PC-3 (cell line): ENCODE measurements at regions not wholly inside any gene's neighbourhood (a gene's known extent, or its start where the extent isn't known, plus 50 kb on each side); places are given as distances from the start of the nearest gene placed in this dataset.

Source experiments
- ATAC-seq: fragments of 200-7000 bp; cut with Tn5 transposase; 2 replicates; pipeline ENCODE4 v1.9.1; 2020; ENCODE audit warnings: mild to moderate bottlenecking, moderate library complexity
- BruUV-seq: library from RNA; stranded (reverse); fragments of 400-500 nt; replicated peaks from 2 replicates; lab custom pipeline; 2021; lab: Mats Ljungman, UMichigan
- CTCF ChIA-PET: fragments of 300-600 bp; sonication (Branson Sonifier 250); formaldehyde crosslinking; loops from one replicate; lab custom pipeline; 2022; ENCODE audit warnings: antibody characterized with exemption; lab: Charles Lee
- POLR2A ChIA-PET: fragments of 300-600 bp; sonication (Branson Sonifier 250); formaldehyde crosslinking; loops from one replicate; lab custom pipeline; 2022; ENCODE audit warnings: antibody characterized with exemption; ENCODE audit not compliant: unreplicated experiment; lab: Charles Lee
- DNase-seq: peaks from one replicate; pipeline ENCODE4 v3.0.0-alpha.2; 2015
- H2AFZ ChIP-seq: fragments of 300-600 bp; sonication (generic); 2 replicates; pipeline ENCODE4 v1.6.0; 2016; ENCODE audit warnings: antibody characterized with exemption, low read length
- H3F3A ChIP-seq: fragments of 300-600 bp; sonication (generic); one replicate; pipeline ENCODE4 v1.6.0; 2017; ENCODE audit warnings: antibody characterized with exemption, low read length, control low read depth, mild to moderate bottlenecking; ENCODE audit not compliant: unreplicated experiment
- H3K27ac ChIP-seq: fragments of 300-600 bp; sonication (generic); 2 replicates; pipeline ENCODE4 v1.5.1; 2016; ENCODE audit warnings: mild to moderate bottlenecking, low read length
- H3K27me3 ChIP-seq: fragments of 300-600 bp; sonication (generic); 2 replicates; pipeline ENCODE4 v1.6.1; 2016; ENCODE audit warnings: low read length, mixed read lengths
- H3K36me3 ChIP-seq: fragments of 300-600 bp; sonication (generic); 2 replicates; pipeline ENCODE4 v1.6.1; 2016; ENCODE audit warnings: low read depth, mixed run types, low read length, mixed read lengths
- H3K4me1 ChIP-seq: fragments of 300-600 bp; sonication (generic); 2 replicates; pipeline ENCODE4 v1.5.1; 2016; ENCODE audit warnings: low read length; ENCODE audit not compliant: insufficient read depth
- H3K4me2 ChIP-seq: fragments of 300-600 bp; sonication (generic); 2 replicates; pipeline ENCODE4 v1.6.0; 2016; ENCODE audit warnings: low read length
- H3K4me3 ChIP-seq: fragments of 300-600 bp; sonication (generic); 2 replicates; pipeline ENCODE4 v1.5.1; 2016; ENCODE audit warnings: mild to moderate bottlenecking, low read length, mixed read lengths
- H3K79me2 ChIP-seq: fragments of 300-600 bp; sonication (generic); 2 replicates; pipeline ENCODE4 v1.6.1; 2017; ENCODE audit warnings: low read length, mixed read lengths
- H3K9ac ChIP-seq: fragments of 300-600 bp; sonication (generic); 2 replicates; pipeline ENCODE4 v1.6.0; 2016; ENCODE audit warnings: mild to moderate bottlenecking, low read length
- H3K9me2 ChIP-seq: fragments of 300-600 bp; sonication (generic); replicated peaks from 2 replicates; pipeline ENCODE4 v1.6.1; 2016; ENCODE audit warnings: mixed run types, low read length, mixed read lengths
- H3K9me3 ChIP-seq: fragments of 300-600 bp; sonication (generic); 2 replicates; pipeline ENCODE4 v1.6.1; 2016; ENCODE audit warnings: low read length, mixed read lengths
- H4K20me1 ChIP-seq: fragments of 300-600 bp; sonication (generic); 2 replicates; pipeline ENCODE4 v1.6.1; 2016; ENCODE audit warnings: low read length, mixed read lengths
- EZH2 ChIP-seq: fragments of 300-600 bp; sonication (generic); IDR thresholded peaks from one replicate; pipeline ENCODE4 v1.6.1; 2017; ENCODE audit warnings: antibody characterized with exemption, mild to moderate bottlenecking, low read length; ENCODE audit not compliant: unreplicated experiment
- EZH2phosphoT487 ChIP-seq: fragments of 300-600 bp; sonication (generic); IDR thresholded peaks from 2 replicates; pipeline ENCODE4 v1.6.1; 2018; ENCODE audit warnings: mild to moderate bottlenecking, antibody characterized with exemption, low read length, borderline replicate concordance
- intact Hi-C: fragments of 100-400 bp; cut with micrococcal nuclease; formaldehyde crosslinking; loops from 2 replicates; pipeline ENCODE4 v1.9.0; 2023
- TF ChIP-seq, protein P1 (sequence below): fragments of 300-600 bp; sonication (generic); conservative IDR thresholded peaks from 2 replicates; pipeline ENCODE4 v1.5.1; 2017; ENCODE audit warnings: antibody characterized with exemption, low read depth, mild to moderate bottlenecking, low read length

DNA sequence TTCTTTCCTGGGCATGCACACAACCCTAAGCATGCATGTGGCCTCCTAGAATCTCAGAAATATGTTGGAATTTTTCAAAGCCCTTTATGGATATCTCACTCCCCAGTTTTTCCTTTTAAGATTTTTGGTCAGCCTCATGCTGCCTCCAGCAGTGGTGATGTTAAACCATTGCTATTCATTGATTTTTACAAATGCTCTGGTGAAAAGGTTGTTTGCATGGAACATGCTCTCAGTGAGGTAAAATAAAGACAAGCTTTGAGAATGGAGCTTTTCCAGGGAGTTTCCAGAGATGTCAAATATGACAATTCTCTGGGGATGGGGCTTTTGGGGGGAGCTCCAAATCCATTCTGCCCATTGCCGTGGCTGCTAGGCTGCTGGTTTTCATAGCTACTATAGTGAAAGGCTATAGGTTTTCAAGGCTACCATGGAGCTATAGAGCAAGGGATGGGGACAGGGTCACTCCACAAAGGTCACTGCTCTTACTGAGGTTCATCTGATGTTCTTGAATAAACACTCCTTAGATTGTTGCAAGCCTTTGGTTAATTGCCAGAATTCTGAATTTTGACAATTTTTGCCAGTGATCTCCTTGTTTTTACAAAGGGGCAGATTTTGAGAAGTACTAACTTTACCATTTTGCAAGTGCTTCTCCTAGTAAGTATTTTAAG is 178.1 kb upstream of the ARG1 start:
- Histone ChIP-seq H3K9me2 (no peaks in the 10 kb centered on the region), H3F3A (no peaks in the 10 kb centered on the region), H3K4me2 (no peak overlapping the region), H3K79me2 (no peaks in the 10 kb centered on the region), H3K9ac (no peak overlapping the region), H3K4me1 (peaks cover 6% of the 10 kb centered on the region), H3K27me3 (peaks cover 10% of the 10 kb centered on the region), H3K4me3 (no peak overlapping the region), H3K36me3 (no peaks in the 10 kb centered on the region), H4K20me1 (no peaks in the 10 kb centered on the region), H2AFZ (no peak overlapping the region), H3K9me3 (no peaks in the 10 kb centered on the region), H3K27ac (no peak overlapping the region)
- ChIA-PET CTCF (no interaction called here), POLR2A (no interaction called here)
- no peak for DNase-seq
- intact Hi-C loops: no loop called here
- no peak for TF ChIP-seq EZH2phosphoT487
- TF ChIP-seq, protein P1, sequence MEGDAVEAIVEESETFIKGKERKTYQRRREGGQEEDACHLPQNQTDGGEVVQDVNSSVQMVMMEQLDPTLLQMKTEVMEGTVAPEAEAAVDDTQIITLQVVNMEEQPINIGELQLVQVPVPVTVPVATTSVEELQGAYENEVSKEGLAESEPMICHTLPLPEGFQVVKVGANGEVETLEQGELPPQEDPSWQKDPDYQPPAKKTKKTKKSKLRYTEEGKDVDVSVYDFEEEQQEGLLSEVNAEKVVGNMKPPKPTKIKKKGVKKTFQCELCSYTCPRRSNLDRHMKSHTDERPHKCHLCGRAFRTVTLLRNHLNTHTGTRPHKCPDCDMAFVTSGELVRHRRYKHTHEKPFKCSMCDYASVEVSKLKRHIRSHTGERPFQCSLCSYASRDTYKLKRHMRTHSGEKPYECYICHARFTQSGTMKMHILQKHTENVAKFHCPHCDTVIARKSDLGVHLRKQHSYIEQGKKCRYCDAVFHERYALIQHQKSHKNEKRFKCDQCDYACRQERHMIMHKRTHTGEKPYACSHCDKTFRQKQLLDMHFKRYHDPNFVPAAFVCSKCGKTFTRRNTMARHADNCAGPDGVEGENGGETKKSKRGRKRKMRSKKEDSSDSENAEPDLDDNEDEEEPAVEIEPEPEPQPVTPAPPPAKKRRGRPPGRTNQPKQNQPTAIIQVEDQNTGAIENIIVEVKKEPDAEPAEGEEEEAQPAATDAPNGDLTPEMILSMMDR: no peak
- TF ChIP-seq EZH2: no peak
- ATAC-seq: no peak
- BruUV-seq: no TSS peak

DNA sequence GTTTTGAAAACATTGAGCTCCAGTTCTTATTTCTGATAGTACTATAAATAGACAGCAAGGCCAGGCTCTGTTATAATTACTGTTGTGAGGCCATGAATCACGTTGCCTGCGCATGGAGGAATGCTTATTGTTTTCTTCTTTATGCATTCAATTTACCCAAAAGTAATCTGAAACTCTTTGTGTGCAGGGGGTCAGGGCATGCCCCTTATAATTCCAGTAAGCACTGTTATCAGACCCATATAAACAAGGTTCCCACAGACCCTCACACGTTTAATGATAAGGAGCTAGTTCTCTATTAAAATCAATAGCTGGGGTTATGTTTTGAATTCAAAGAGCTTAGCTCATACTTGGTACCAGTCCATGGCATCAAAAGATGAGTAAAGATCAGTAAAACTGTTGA is 174.8 kb upstream of the ARG1 start:
- H3K9me3 ChIP-seq: no peaks in the 10 kb centered on the region
- H3K36me3 ChIP-seq: no peaks in the 10 kb centered on the region
- no peak overlapping the region for H3K9ac ChIP-seq
- no peak overlapping the region for H3K4me2 ChIP-seq
- no peaks in the 10 kb centered on the region for H3K27me3 ChIP-seq
- ChIA-PET CTCF (no interaction called here), POLR2A (no interaction called here)
- TF ChIP-seq EZH2 (no peak), EZH2phosphoT487 (no peak)
- TF ChIP-seq, protein P1: no peak
- no peaks in the 10 kb centered on the region for H4K20me1 ChIP-seq
- no peak for DNase-seq
- H3F3A ChIP-seq: no peaks in the 10 kb centered on the region
- no peak overlapping the region for H3K27ac ChIP-seq
- intact Hi-C loops: no loop called here
- no peaks in the 10 kb centered on the region for H3K79me2 ChIP-seq
- peaks cover 17% of the 10 kb centered on the region for H3K4me1 ChIP-seq
- no peak overlapping the region for H3K4me3 ChIP-seq
- ATAC-seq: no peak
- BruUV-seq: no TSS peak
- H2AFZ ChIP-seq: no peak overlapping the region
- H3K9me2 ChIP-seq: no peaks in the 10 kb centered on the region

DNA sequence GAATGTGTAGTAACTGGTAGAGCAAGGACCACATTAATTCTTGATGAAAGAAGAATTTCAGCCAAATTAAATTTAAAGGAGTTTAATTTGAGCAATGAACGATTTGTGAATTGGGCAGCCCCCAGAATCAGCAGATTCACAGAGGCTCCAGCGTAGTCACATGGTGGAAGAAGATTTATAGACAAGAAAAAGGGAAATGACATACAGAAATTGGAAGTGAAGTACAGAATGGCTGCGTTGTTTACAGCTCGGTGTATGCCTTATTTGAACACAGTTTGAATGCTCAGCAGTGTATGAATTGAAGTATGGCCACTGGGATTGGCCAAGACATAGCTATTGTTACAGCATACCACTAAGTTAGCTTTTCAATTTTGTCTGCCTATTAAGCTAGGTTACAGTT is 173.6 kb upstream of the ARG1 start:
- TF ChIP-seq EZH2phosphoT487 (no peak), EZH2 (no peak)
- TF ChIP-seq, protein P1: no peak
- Histone ChIP-seq H3K27ac (peak overlapping the region; percentile 67), H3K9me3 (no peaks in the 10 kb centered on the region), H3K9ac (no peak overlapping the region), H3K4me2 (no peak overlapping the region), H2AFZ (no peak overlapping the region), H4K20me1 (no peaks in the 10 kb centered on the region), H3K36me3 (no peaks in the 10 kb centered on the region), H3K79me2 (no peaks in the 10 kb centered on the region), H3K4me1 (peaks cover 17% of the 10 kb centered on the region), H3K9me2 (no peaks in the 10 kb centered on the region), H3K4me3 (no peak overlapping the region), H3K27me3 (no peaks in the 10 kb centered on the region), H3F3A (no peaks in the 10 kb centered on the region)
- POLR2A ChIA-PET: no interaction called here
- ATAC-seq: no peak
- intact Hi-C loops: no loop called here
- DNase-seq: no peak
- CTCF ChIA-PET: no interaction called here
- BruUV-seq: no TSS peak
